ENCODE measurements at regions not wholly inside any gene's neighbourhood (a gene's known extent, or its start where the extent isn't known, plus 50 kb on each side); places are given as distances from the start of the nearest gene placed in this dataset.
A peak's percentile ranks its signal among the peaks of the same experiment; 100 is the strongest.

- no peak overlapping the region for H3K9ac ChIP-seq (ENCODE audit: insufficient read length, low read depth)
- H3K27me3 ChIP-seq (ENCODE audit: insufficient read depth, insufficient read length): no peaks in the 10 kb centered on the region
- H3K4me3 ChIP-seq (ENCODE audit: insufficient read length, low read depth): no peak overlapping the region
- H3K36me3 ChIP-seq (ENCODE audit: insufficient read depth, insufficient read length, low read length): no peaks in the 10 kb centered on the region
- TF ChIP-seq SUZ12 (IDR thresholded peaks at IDR 0.05; ENCODE audit: extremely low read depth, insufficient read depth, insufficient read length) (no peak), ZNF274 (IDR thresholded peaks at IDR 0.05; ENCODE audit: low read depth, low read length) (no peak), YY1 (IDR thresholded peaks at IDR 0.05; ENCODE audit: insufficient read depth, insufficient read length) (no peak)
- no peak for DNase-seq (ENCODE audit: low read depth, low spot score)
- H3K4me1 ChIP-seq (ENCODE audit: insufficient read depth, insufficient read length): no peaks in the 10 kb centered on the region
- no peaks in the 10 kb centered on the region for H3K9me3 ChIP-seq (ENCODE audit: insufficient read depth, low read length)
Measured at GRCh38 chr14:61193476-61193875, 87.7 kb downstream of the TMEM30B start.

- H3K9ac ChIP-seq (ENCODE audit: insufficient read length, low read depth): no peak overlapping the region
- DNase-seq (ENCODE audit: low read depth, low spot score): no peak
- no peaks in the 10 kb centered on the region for H3K36me3 ChIP-seq (ENCODE audit: insufficient read depth, insufficient read length, low read length)
- H3K4me1 ChIP-seq (ENCODE audit: insufficient read depth, insufficient read length): no peaks in the 10 kb centered on the region
- H3K4me3 ChIP-seq (ENCODE audit: insufficient read length, low read depth): no peak overlapping the region
- H3K9me3 ChIP-seq (ENCODE audit: insufficient read depth, low read length): no peaks in the 10 kb centered on the region
- H3K27me3 ChIP-seq (ENCODE audit: insufficient read depth, insufficient read length): no peaks in the 10 kb centered on the region
- TF ChIP-seq ZNF274 (IDR thresholded peaks at IDR 0.05; ENCODE audit: low read depth, low read length) (no peak), SUZ12 (IDR thresholded peaks at IDR 0.05; ENCODE audit: extremely low read depth, insufficient read depth, insufficient read length) (no peak), YY1 (IDR thresholded peaks at IDR 0.05; ENCODE audit: insufficient read depth, insufficient read length) (no peak)
Measured at GRCh38 chr14:61192989-61193388, 88.1 kb downstream of the TMEM30B start.

GRCh38 chr14:61191733-61192132, 89.4 kb downstream of the TMEM30B start:
- no peak for DNase-seq (ENCODE audit: low read depth, low spot score)
- peaks cover 4% of the 10 kb centered on the region for H3K4me1 ChIP-seq (ENCODE audit: insufficient read depth, insufficient read length)
- no peaks in the 10 kb centered on the region for H3K36me3 ChIP-seq (ENCODE audit: insufficient read depth, insufficient read length, low read length)
- no peaks in the 10 kb centered on the region for H3K27me3 ChIP-seq (ENCODE audit: insufficient read depth, insufficient read length)
- no peak overlapping the region for H3K9ac ChIP-seq (ENCODE audit: insufficient read length, low read depth)
- H3K9me3 ChIP-seq (ENCODE audit: insufficient read depth, low read length): no peaks in the 10 kb centered on the region
- no peak for TF ChIP-seq SUZ12 (IDR thresholded peaks at IDR 0.05; ENCODE audit: extremely low read depth, insufficient read depth, insufficient read length)
- no peak for TF ChIP-seq ZNF274 (IDR thresholded peaks at IDR 0.05; ENCODE audit: low read depth, low read length)
- no peak for TF ChIP-seq YY1 (IDR thresholded peaks at IDR 0.05; ENCODE audit: insufficient read depth, insufficient read length)
- no peak overlapping the region for H3K4me3 ChIP-seq (ENCODE audit: insufficient read length, low read depth)

- H3K4me1 ChIP-seq (ENCODE audit: insufficient read depth, insufficient read length): peaks cover 4% of the 10 kb centered on the region
- no peaks in the 10 kb centered on the region for H3K36me3 ChIP-seq (ENCODE audit: insufficient read depth, insufficient read length, low read length)
- no peak overlapping the region for H3K4me3 ChIP-seq (ENCODE audit: insufficient read length, low read depth)
- H3K9me3 ChIP-seq (ENCODE audit: insufficient read depth, low read length): no peaks in the 10 kb centered on the region
- no peaks in the 10 kb centered on the region for H3K27me3 ChIP-seq (ENCODE audit: insufficient read depth, insufficient read length)
- no peak for DNase-seq (ENCODE audit: low read depth, low spot score)
- TF ChIP-seq ZNF274 (IDR thresholded peaks at IDR 0.05; ENCODE audit: low read depth, low read length) (no peak), YY1 (IDR thresholded peaks at IDR 0.05; ENCODE audit: insufficient read depth, insufficient read length) (no peak), SUZ12 (IDR thresholded peaks at IDR 0.05; ENCODE audit: extremely low read depth, insufficient read depth, insufficient read length) (no peak)
- no peak overlapping the region for H3K9ac ChIP-seq (ENCODE audit: insufficient read length, low read depth)
Measured at GRCh38 chr14:61190341-61190740, 90.8 kb downstream of the TMEM30B start.

GRCh38 chr14:61188978-61189808, 91.9 kb downstream of the TMEM30B start:
- peak overlapping the region; percentile 64 for H3K9ac ChIP-seq (ENCODE audit: insufficient read length, low read depth)
- no peaks in the 10 kb centered on the region for H3K27me3 ChIP-seq (ENCODE audit: insufficient read depth, insufficient read length)
- H3K4me1 ChIP-seq (ENCODE audit: insufficient read depth, insufficient read length): peaks cover 4% of the 10 kb centered on the region
- no peaks in the 10 kb centered on the region for H3K36me3 ChIP-seq (ENCODE audit: insufficient read depth, insufficient read length, low read length)
- peak overlapping the region; percentile 27 for H3K4me3 ChIP-seq (ENCODE audit: insufficient read length, low read depth)
- peak; percentile 50 for DNase-seq (ENCODE audit: low read depth, low spot score)
- no peaks in the 10 kb centered on the region for H3K9me3 ChIP-seq (ENCODE audit: insufficient read depth, low read length)
- TF ChIP-seq SUZ12 (IDR thresholded peaks at IDR 0.05; ENCODE audit: extremely low read depth, insufficient read depth, insufficient read length): no peak
- TF ChIP-seq YY1 (IDR thresholded peaks at IDR 0.05; ENCODE audit: insufficient read depth, insufficient read length): no peak
- TF ChIP-seq ZNF274 (IDR thresholded peaks at IDR 0.05; ENCODE audit: low read depth, low read length): no peak

- TF ChIP-seq SUZ12 (IDR thresholded peaks at IDR 0.05; ENCODE audit: extremely low read depth, insufficient read depth, insufficient read length) (no peak), ZNF274 (IDR thresholded peaks at IDR 0.05; ENCODE audit: low read depth, low read length) (no peak), YY1 (IDR thresholded peaks at IDR 0.05; ENCODE audit: insufficient read depth, insufficient read length) (no peak)
- no peak overlapping the region for H3K9ac ChIP-seq (ENCODE audit: insufficient read length, low read depth)
- peak overlapping the region; percentile 21 for H3K4me3 ChIP-seq (ENCODE audit: insufficient read length, low read depth)
Measured at GRCh38 chr14:61188196-61188595, 92.9 kb downstream of the TMEM30B start.

GRCh38 chr14:61187196-61187905, 93.8 kb downstream of the TMEM30B start:
- H3K4me3 ChIP-seq (ENCODE audit: insufficient read length, low read depth): no peak overlapping the region

More at GRCh38 chr14:61188196-61188595, 92.9 kb downstream of the TMEM30B start:
- Histone ChIP-seq H3K36me3 (ENCODE audit: insufficient read depth, insufficient read length, low read length) (no peaks in the 10 kb centered on the region), H3K4me1 (ENCODE audit: insufficient read depth, insufficient read length) (peaks cover 4% of the 10 kb centered on the region), H3K27me3 (ENCODE audit: insufficient read depth, insufficient read length) (no peaks in the 10 kb centered on the region), H3K9me3 (ENCODE audit: insufficient read depth, low read length) (no peaks in the 10 kb centered on the region)
- DNase-seq (ENCODE audit: low read depth, low spot score): no peak

More at GRCh38 chr14:61187196-61187905, 93.8 kb downstream of the TMEM30B start:
- no peaks in the 10 kb centered on the region for H3K36me3 ChIP-seq (ENCODE audit: insufficient read depth, insufficient read length, low read length)
- no peaks in the 10 kb centered on the region for H3K9me3 ChIP-seq (ENCODE audit: insufficient read depth, low read length)
- TF ChIP-seq SUZ12 (IDR thresholded peaks at IDR 0.05; ENCODE audit: extremely low read depth, insufficient read depth, insufficient read length) (no peak), ZNF274 (IDR thresholded peaks at IDR 0.05; ENCODE audit: low read depth, low read length) (no peak), YY1 (IDR thresholded peaks at IDR 0.05; ENCODE audit: insufficient read depth, insufficient read length) (no peak)
- H3K9ac ChIP-seq (ENCODE audit: insufficient read length, low read depth): peak overlapping the region; percentile 17
- no peak for DNase-seq (ENCODE audit: low read depth, low spot score)
- H3K4me1 ChIP-seq (ENCODE audit: insufficient read depth, insufficient read length): peaks cover 4% of the 10 kb centered on the region
- H3K27me3 ChIP-seq (ENCODE audit: insufficient read depth, insufficient read length): no peaks in the 10 kb centered on the region

All from NT2/D1 (cell line).